Erythroblast (primary cell): ENCODE measurements at regions not wholly inside any gene's neighbourhood (a gene's known extent, or its start where the extent isn't known, plus 50 kb on each side); places are given as distances from the start of the nearest gene placed in this dataset.

Source experiments
- GATA1 ChIP-seq: IDR thresholded peaks from 2 replicates; pipeline ENCODE4 v1.6.1; 2011; ENCODE audit warnings: low read depth, mild to moderate bottlenecking, control low read depth, low read length, moderate library complexity
- POLR2A ChIP-seq: IDR thresholded peaks from 2 replicates; pipeline ENCODE4 v1.6.1; 2011; ENCODE audit warnings: mild to moderate bottlenecking, low read length

- TF ChIP-seq POLR2A (no peak), GATA1 (no peak)
Observed at GRCh38 chr4:41839916-41840854, 91.7 kb upstream of the PHOX2B start.
